ENCODE measurements at regions not wholly inside any gene's neighbourhood (a gene's known extent, or its start where the extent isn't known, plus 50 kb on each side); places are given as distances from the start of the nearest gene placed in this dataset.

DNA sequence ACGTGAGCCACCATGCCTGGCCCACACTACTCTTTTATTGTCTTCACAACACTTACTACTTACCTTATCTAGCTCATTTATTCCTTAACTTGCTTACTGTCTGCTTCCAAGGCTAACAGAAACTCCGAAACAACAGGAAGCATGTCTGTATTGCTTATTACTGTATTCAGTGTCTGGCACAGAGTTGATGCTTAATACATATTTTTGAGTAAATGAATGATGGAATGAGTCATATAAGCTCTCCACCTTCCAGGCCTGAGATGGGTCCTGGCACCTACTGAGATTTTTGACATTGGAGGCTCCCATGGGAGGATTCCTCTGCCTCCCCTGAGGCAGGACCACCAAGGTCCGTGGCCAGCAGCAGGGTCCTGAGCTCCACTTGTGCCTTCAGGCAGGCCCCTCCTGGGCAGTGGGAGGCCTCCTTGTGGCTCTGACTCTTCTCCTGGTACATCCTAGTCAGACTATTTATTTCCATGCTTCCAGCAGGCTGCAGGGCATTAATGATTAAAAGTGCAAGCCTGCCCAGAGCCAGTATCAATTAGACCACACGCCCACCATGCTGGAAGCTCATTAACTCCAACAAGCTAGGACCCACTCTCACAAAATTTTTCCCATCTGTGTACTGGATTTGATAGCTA is 76.5 kb upstream of the CTNNA1 start:
- Histone ChIP-seq H4K20me1 (ENCODE audit: control insufficient read depth, insufficient read depth) (no peaks in the 10 kb centered on the region), H3K4me2 (ENCODE audit: control insufficient read depth, insufficient read depth) (no peak overlapping the region), H3K9me3 (replicated peaks; ENCODE audit: control insufficient read depth, insufficient read depth, low read length) (peaks cover 2% of the 10 kb centered on the region; the same call in 2 of the 3 replicates), H3K9ac (ENCODE audit: control insufficient read depth, insufficient read depth, low read length) (no peak overlapping the region), H3K4me3 (no peak overlapping the region), H3K27ac (ENCODE audit: control insufficient read depth, insufficient read depth) (no peak overlapping the region), H3K27me3 (replicated peaks in 1 of 2; ENCODE audit: control insufficient read depth in 2 of 2, insufficient read depth in 2 of 2, low read length in 1 of 2) (no peaks in the 10 kb centered on the region), H3K36me3 (ENCODE audit: control insufficient read depth in 2 of 2, insufficient read depth in 2 of 2, low read length in 1 of 2) (no peaks in the 10 kb centered on the region), H3K79me2 (ENCODE audit: control insufficient read depth, insufficient read depth, low read length) (no peaks in the 10 kb centered on the region), H2AFZ (ENCODE audit: control insufficient read depth, low read depth, low read length) (no peak overlapping the region), H3K4me1 (ENCODE audit: control insufficient read depth, insufficient read depth, low read length) (no peaks in the 10 kb centered on the region)
- POLR2A ChIA-PET, result no interaction called here
- RAD21 ChIA-PET (ENCODE audit: unreplicated experiment), result no interaction called here
- in situ Hi-C loops (cut with MboI), result no loop called here
- BruUV-seq (replicated peaks), result no TSS peak
- FAIRE-seq (no peak), ATAC-seq (no peak), DNase-seq (ENCODE audit: low read depth, low spot score) (no peak)
- intact Hi-C loops (cut with micrococcal nuclease; ENCODE audit: unreplicated experiment), result no loop called here
- TF ChIP-seq SIN3A (IDR thresholded peaks at IDR 0.05; ENCODE audit: low read depth, low read length) (no peak), YY1 (IDR thresholded peaks at IDR 0.05; ENCODE audit: low read depth, low read length) (no peak), ZNF384 (IDR thresholded peaks at IDR 0.05; ENCODE audit: borderline replicate concordance, low read depth, low read length) (no peak), NR2C1 (IDR thresholded peaks at IDR 0.05) (no peak), HDAC2 (IDR thresholded peaks at IDR 0.05) (no peak), RB1 (IDR thresholded peaks at IDR 0.05; ENCODE audit: borderline replicate concordance) (no peak), FOXK2 (IDR thresholded peaks at IDR 0.05) (no peak), KDM1A (IDR thresholded peaks at IDR 0.05; ENCODE audit: borderline replicate concordance) (no peak), BCLAF1 (IDR thresholded peaks at IDR 0.05) (no peak), POU2F2 (IDR thresholded peaks at IDR 0.05; ENCODE audit: borderline replicate concordance, low read depth, low read length) (no peak), IKZF1 (conservative IDR thresholded peaks at IDR 0.05) (no peak)
- TF ChIP-seq, protein P1, sequence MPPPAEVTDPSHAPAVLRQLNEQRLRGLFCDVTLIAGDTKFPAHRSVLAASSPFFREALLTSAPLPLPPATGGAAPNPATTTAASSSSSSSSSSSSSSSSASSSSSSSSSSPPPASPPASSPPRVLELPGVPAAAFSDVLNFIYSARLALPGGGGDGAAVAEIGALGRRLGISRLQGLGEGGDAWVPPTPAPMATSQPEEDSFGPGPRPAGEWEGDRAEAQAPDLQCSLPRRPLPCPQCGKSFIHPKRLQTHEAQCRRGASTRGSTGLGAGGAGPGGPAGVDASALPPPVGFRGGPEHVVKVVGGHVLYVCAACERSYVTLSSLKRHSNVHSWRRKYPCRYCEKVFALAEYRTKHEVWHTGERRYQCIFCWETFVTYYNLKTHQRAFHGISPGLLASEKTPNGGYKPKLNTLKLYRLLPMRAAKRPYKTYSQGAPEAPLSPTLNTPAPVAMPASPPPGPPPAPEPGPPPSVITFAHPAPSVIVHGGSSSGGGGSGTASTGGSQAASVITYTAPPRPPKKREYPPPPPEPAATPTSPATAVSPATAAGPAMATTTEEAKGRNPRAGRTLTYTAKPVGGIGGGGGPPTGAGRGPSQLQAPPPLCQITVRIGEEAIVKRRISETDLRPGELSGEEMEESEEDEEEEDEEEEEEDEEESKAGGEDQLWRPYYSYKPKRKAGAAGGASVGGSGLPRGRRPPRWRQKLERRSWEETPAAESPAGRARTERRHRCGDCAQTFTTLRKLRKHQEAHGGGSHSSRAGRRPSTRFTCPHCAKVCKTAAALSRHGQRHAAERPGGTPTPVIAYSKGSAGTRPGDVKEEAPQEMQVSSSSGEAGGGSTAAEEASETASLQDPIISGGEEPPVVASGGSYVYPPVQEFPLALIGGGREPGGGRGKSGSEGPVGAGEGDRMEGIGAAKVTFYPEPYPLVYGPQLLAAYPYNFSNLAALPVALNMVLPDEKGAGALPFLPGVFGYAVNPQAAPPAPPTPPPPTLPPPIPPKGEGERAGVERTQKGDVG (CRISPR knock-in tag; IDR thresholded peaks at IDR 0.05), result no peak
- TF ChIP-seq, protein P2, sequence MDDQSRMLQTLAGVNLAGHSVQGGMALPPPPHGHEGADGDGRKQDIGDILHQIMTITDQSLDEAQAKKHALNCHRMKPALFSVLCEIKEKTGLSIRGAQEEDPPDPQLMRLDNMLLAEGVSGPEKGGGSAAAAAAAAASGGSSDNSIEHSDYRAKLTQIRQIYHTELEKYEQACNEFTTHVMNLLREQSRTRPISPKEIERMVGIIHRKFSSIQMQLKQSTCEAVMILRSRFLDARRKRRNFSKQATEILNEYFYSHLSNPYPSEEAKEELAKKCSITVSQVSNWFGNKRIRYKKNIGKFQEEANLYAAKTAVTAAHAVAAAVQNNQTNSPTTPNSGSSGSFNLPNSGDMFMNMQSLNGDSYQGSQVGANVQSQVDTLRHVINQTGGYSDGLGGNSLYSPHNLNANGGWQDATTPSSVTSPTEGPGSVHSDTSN (IDR thresholded peaks at IDR 0.05; ENCODE audit: insufficient replicate concordance, low read depth, low read length), result no peak
- TF ChIP-seq, protein P3, sequence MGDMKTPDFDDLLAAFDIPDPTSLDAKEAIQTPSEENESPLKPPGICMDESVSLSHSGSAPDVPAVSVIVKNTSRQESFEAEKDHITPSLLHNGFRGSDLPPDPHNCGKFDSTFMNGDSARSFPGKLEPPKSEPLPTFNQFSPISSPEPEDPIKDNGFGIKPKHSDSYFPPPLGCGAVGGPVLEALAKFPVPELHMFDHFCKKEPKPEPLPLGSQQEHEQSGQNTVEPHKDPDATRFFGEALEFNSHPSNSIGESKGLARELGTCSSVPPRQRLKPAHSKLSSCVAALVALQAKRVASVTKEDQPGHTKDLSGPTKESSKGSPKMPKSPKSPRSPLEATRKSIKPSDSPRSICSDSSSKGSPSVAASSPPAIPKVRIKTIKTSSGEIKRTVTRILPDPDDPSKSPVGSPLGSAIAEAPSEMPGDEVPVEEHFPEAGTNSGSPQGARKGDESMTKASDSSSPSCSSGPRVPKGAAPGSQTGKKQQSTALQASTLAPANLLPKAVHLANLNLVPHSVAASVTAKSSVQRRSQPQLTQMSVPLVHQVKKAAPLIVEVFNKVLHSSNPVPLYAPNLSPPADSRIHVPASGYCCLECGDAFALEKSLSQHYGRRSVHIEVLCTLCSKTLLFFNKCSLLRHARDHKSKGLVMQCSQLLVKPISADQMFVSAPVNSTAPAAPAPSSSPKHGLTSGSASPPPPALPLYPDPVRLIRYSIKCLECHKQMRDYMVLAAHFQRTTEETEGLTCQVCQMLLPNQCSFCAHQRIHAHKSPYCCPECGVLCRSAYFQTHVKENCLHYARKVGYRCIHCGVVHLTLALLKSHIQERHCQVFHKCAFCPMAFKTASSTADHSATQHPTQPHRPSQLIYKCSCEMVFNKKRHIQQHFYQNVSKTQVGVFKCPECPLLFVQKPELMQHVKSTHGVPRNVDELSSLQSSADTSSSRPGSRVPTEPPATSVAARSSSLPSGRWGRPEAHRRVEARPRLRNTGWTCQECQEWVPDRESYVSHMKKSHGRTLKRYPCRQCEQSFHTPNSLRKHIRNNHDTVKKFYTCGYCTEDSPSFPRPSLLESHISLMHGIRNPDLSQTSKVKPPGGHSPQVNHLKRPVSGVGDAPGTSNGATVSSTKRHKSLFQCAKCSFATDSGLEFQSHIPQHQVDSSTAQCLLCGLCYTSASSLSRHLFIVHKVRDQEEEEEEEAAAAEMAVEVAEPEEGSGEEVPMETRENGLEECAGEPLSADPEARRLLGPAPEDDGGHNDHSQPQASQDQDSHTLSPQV (IDR thresholded peaks at IDR 0.05), result no peak
- WGBS (ENCODE audit: insufficient coverage, insufficient replicate concordance, low lambda C conversion rate, missing lambda C conversion rate), result 12% methylated on average over 4 of the region's 4 CpGs
- CTCF ChIA-PET, result interaction anchor here (1.1 to 1.7 kb wide), 2 partner anchors 13 to 14 kb away, joined by 4 to 5 read pairs; no protein-coding TSS in a partner anchor
- SMC1A ChIA-PET (ENCODE audit: uncharacterized antibody, unreplicated experiment), result no interaction called here

Measured in GM12878 (cell line).